ENCODE measurements at regions not wholly inside any gene's neighbourhood (a gene's known extent, or its start where the extent isn't known, plus 50 kb on each side); places are given as distances from the start of the nearest gene placed in this dataset.

DNA sequence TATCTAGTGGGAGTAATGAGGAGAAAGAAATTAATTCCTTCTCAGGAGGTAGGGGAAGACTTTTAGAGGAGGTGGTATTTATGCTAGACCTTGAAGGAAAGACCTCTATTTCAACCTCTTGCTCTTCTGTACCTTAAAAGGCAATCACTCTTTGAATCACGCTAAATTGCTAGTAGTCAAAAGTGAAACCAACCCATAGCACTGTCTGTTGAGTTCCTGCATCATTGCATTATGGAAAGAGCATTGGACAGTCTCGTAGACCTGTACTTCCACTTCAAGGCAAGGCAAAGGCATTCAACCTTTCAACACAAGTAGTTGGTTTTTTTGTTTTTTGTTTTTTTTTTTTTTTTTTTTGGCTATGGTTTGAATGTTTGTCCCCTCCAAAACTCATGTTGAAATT lies 770.4 kb downstream of the ETS1 start:
- no peak overlapping the region for H3K27ac ChIP-seq
- no peak for DNase-seq (ENCODE audit: low spot score)
- TF ChIP-seq, protein P1, sequence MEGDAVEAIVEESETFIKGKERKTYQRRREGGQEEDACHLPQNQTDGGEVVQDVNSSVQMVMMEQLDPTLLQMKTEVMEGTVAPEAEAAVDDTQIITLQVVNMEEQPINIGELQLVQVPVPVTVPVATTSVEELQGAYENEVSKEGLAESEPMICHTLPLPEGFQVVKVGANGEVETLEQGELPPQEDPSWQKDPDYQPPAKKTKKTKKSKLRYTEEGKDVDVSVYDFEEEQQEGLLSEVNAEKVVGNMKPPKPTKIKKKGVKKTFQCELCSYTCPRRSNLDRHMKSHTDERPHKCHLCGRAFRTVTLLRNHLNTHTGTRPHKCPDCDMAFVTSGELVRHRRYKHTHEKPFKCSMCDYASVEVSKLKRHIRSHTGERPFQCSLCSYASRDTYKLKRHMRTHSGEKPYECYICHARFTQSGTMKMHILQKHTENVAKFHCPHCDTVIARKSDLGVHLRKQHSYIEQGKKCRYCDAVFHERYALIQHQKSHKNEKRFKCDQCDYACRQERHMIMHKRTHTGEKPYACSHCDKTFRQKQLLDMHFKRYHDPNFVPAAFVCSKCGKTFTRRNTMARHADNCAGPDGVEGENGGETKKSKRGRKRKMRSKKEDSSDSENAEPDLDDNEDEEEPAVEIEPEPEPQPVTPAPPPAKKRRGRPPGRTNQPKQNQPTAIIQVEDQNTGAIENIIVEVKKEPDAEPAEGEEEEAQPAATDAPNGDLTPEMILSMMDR (IDR thresholded peaks at IDR 0.05): no peak
- H3K9me3 ChIP-seq: no peaks in the 10 kb centered on the region
- no peak overlapping the region for H3K4me3 ChIP-seq
- no peaks in the 10 kb centered on the region for H3K4me1 ChIP-seq
- no peaks in the 10 kb centered on the region for H3K36me3 ChIP-seq
- no peaks in the 10 kb centered on the region for H3K27me3 ChIP-seq

DNA sequence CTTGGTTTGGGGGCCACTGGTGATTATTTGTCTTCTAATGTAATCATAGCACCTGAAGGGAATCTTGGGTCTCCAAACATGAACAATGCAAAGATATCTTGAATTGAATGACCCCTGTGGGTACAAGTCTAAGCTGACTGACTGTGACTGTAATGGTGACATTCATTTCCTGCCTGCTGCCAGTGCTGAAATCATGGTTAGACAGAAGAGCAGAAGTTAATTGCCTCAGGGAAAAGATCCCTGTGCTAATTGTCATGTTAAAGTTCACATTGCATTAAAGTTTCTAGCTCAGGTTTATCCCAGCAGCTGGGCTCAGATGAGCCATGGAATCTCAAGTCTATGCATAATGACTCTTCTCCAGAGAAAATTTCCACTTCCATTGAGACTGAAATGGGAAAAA lies 772.0 kb downstream of the ETS1 start:
- Histone ChIP-seq H3K4me1 (no peaks in the 10 kb centered on the region), H3K27me3 (no peaks in the 10 kb centered on the region)

DNA sequence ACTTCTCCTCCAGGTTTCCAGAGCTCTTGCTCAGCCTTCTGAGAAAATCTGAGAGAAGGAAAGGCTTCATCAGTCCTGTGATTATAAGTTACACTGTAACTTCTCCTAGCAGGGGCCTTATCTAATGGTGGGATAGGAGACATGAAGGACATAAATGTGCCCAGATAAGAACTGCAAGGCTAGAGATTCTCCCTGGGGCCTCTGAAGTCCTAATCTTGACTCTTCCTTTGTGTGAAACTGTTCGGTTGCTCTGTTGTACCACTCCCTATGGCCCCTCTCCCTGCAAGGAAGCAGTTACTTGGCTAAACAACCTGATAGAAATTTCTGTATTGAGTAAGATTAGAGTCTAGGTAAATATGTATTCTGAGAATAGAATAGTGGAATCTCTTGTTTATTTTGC lies 780.9 kb downstream of the ETS1 start:
- no peaks in the 10 kb centered on the region for H3K27me3 ChIP-seq
- H3K36me3 ChIP-seq: no peaks in the 10 kb centered on the region
- H3K4me3 ChIP-seq: no peak overlapping the region
- TF ChIP-seq, protein P1 (IDR thresholded peaks at IDR 0.05): no peak
- DNase-seq (ENCODE audit: low spot score): no peak
- H3K9me3 ChIP-seq: no peaks in the 10 kb centered on the region
- no peak overlapping the region for H3K27ac ChIP-seq
- H3K4me1 ChIP-seq: no peaks in the 10 kb centered on the region

More for the DNA sequence above, 772.0 kb downstream of the ETS1 start:
- Histone ChIP-seq H3K36me3 (no peaks in the 10 kb centered on the region), H3K27ac (no peak overlapping the region), H3K9me3 (no peaks in the 10 kb centered on the region), H3K4me3 (no peak overlapping the region)
- TF ChIP-seq, protein P1 (IDR thresholded peaks at IDR 0.05): no peak
- no peak for DNase-seq (ENCODE audit: low spot score)

DNA sequence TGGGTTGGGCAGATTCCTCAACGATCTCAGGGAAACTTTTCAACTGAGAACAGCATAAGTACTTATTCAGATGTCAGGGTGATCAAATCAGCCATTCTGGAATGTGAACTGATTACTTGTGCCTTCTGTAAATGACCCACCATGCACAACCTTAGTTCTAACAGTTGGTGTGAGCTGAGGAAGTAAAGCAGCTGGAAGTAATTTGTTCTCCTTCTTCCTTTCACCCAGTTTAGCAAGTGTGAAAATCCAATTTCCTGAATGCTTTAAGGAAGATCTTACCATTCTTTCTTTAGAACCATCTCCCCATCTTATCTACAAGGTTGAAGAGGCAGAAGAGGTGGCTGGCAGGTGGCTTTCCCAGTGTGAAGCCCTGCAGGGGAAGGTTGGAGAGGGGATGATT lies 781.6 kb downstream of the ETS1 start:
- Histone ChIP-seq H3K27ac (no peak overlapping the region), H3K36me3 (no peaks in the 10 kb centered on the region), H3K4me1 (no peaks in the 10 kb centered on the region), H3K9me3 (no peaks in the 10 kb centered on the region), H3K4me3 (no peak overlapping the region), H3K27me3 (no peaks in the 10 kb centered on the region)
- no peak for DNase-seq (ENCODE audit: low spot score)
- TF ChIP-seq, protein P1 (IDR thresholded peaks at IDR 0.05): no peak

DNA sequence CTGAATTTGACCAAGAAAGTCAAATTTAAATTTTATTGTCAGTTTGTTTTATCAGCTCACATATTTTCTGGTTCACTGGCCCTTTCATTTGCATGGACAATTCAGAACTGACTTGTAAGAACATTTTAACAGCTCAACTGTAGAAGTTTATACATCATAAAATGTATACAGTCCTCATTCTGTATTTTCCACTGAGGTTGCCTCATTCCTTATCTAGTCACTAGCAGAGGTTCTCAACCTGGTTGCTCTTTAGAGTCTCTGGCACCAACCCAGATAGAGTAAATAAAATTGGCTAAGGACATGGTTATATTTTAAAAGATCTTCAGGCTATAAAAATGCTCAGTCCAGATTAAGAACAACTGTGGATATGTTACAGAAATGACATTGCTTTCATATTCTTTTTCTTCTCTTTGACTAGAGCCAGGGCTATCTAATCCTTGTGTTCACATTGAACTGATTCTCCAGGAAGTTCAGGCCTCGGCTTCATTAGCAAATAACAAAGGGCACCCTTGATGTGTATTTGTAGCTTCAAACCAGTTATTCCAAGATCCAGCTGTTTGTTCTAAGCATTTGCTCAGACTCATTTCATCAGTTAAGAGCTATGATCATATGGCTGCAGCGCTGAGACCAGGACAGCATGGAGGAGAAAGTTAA lies 782.5 kb downstream of the ETS1 start:
- no peaks in the 10 kb centered on the region for H3K27me3 ChIP-seq
- no peaks in the 10 kb centered on the region for H3K9me3 ChIP-seq
- TF ChIP-seq, protein P1 (IDR thresholded peaks at IDR 0.05): no peak
- no peaks in the 10 kb centered on the region for H3K36me3 ChIP-seq
- H3K27ac ChIP-seq: no peak overlapping the region
- no peak overlapping the region for H3K4me3 ChIP-seq
- no peak for DNase-seq (ENCODE audit: low spot score)
- no peaks in the 10 kb centered on the region for H3K4me1 ChIP-seq

DNA sequence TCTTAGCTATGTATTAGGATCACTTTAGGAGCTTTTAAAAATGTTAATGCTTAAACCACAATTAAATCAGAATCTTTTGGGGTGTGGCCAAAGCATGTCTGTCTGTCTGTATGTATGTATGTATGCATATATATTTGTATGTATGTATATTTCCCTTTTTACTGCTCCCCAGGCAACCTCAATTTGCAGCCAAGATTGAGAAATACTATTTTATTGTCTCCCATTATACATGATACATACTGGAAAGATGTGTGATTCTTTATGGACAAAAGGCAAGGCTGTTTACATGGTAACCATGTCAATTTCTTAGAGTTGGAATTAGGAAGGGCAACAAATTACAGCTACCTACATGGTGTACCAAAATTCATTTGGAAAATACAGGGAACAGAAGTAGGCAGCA lies 783.6 kb downstream of the ETS1 start:
- H3K4me3 ChIP-seq: no peak overlapping the region
- H3K36me3 ChIP-seq: no peaks in the 10 kb centered on the region
- H3K9me3 ChIP-seq: no peaks in the 10 kb centered on the region
- H3K4me1 ChIP-seq: no peaks in the 10 kb centered on the region
- TF ChIP-seq, protein P1 (IDR thresholded peaks at IDR 0.05): no peak
- H3K27ac ChIP-seq: no peak overlapping the region
- no peak for DNase-seq (ENCODE audit: low spot score)
- no peaks in the 10 kb centered on the region for H3K27me3 ChIP-seq

Data from right atrium auricular region (tissue), 2 donors.